ENCODE measurements at regions not wholly inside any gene's neighbourhood (a gene's known extent, or its start where the extent isn't known, plus 50 kb on each side); places are given as distances from the start of the nearest gene placed in this dataset.

DNA sequence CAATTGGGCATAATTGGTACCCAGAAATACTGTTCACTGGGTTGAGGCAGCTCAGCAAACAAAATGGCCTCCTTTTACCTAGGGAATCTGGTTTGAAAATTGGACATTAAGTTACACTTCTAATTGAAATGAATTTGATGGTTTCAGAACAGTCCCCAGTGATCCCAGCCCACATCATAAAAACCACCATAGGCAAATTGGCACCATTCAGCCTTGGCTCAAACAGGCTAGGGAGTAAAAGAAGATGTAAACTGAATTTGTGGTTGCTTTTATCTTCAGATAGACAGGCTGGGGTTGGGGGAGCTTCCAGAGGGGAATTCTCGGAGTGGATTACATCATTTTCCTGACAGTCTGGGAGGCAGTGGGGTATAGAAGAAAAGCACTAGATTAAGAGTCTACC is 576.5 kb downstream of the MID1IP1 start:
- DNase-seq, result no peak
- H3K79me1 ChIP-seq (ENCODE audit: low read depth in 1 of 2, low read length in 2 of 2), result no peaks in the 10 kb centered on the region
- in situ Hi-C loops (cut with MboI; ENCODE audit: low sequenced_read_pairs), result no loop called here

More for the DNA sequence above, 576.5 kb downstream of the MID1IP1 start:
- Histone ChIP-seq H4K8ac (ENCODE audit: low read depth in 2 of 2, low read length in 2 of 2) (no peak overlapping the region), H3K9me3 (ENCODE audit: control insufficient read depth, insufficient read depth, low read length) (peaks cover 2% of the 10 kb centered on the region; the same call in 1 of the 2 replicates), H4K5ac (ENCODE audit: low read depth, low read length) (no peak overlapping the region), H2AFZ (replicated peaks; ENCODE audit: low read length, poor library complexity) (no peak overlapping the region), H2AK5ac (ENCODE audit: low read depth, low read length) (no peak overlapping the region), H2BK5ac (ENCODE audit: low read depth, low read length, poor library complexity, severe bottlenecking) (no peak overlapping the region), H3K56ac (ENCODE audit: extremely low read depth, insufficient read depth, low read length) (no peak overlapping the region), H3K18ac (ENCODE audit: low read depth, low read length) (no peak overlapping the region), H3K4ac (ENCODE audit: low read depth, low read length) (no peak overlapping the region), H3K4me1 (ENCODE audit: control insufficient read depth, insufficient read depth, low read length) (no peaks in the 10 kb centered on the region), H3K27me3 (ENCODE audit: control insufficient read depth, insufficient read depth, low read length) (peaks cover 21% of the 10 kb centered on the region), H3K14ac (replicated peaks; ENCODE audit: low read depth, low read length) (no peak overlapping the region), H4K20me1 (ENCODE audit: insufficient read depth, low read length) (no peaks in the 10 kb centered on the region), H2AK9ac (replicated peaks; ENCODE audit: low read depth, low read length, poor library complexity) (no peak overlapping the region), H3K9ac (ENCODE audit: low read depth, low read length) (no peak overlapping the region), H2BK15ac (ENCODE audit: low read depth, low read length) (no peak overlapping the region), H3K4me3 (ENCODE audit: insufficient read depth, low read depth, low read length) (no peak overlapping the region), H3K23ac (ENCODE audit: low read depth, low read length) (no peak overlapping the region), H2BK120ac (ENCODE audit: low read depth, low read length) (no peak overlapping the region), H3K9me1 (ENCODE audit: insufficient read depth, low read length) (no peaks in the 10 kb centered on the region), H3K36me3 (ENCODE audit: control insufficient read depth, insufficient read depth, low read length) (no peaks in the 10 kb centered on the region), H3K27ac (ENCODE audit: insufficient read depth, low read length) (no peak overlapping the region), H3K4me2 (ENCODE audit: low read depth, low read length) (no peak overlapping the region), H2BK20ac (ENCODE audit: low read depth, low read length) (no peak overlapping the region), H4K91ac (ENCODE audit: insufficient read depth, low read depth, low read length) (no peak overlapping the region)
- intact Hi-C loops (cut with micrococcal nuclease) (no loop called here), dilution Hi-C loops (cut with HindIII; ENCODE audit: low sequenced_read_pairs, unreplicated experiment) (no loop called here)
- ChIA-PET CTCF (no interaction called here), POLR2A (ENCODE audit: unreplicated experiment) (no interaction called here)
- ATAC-seq (ENCODE audit: low read depth), result no peak
- TF ChIP-seq, protein P1, sequence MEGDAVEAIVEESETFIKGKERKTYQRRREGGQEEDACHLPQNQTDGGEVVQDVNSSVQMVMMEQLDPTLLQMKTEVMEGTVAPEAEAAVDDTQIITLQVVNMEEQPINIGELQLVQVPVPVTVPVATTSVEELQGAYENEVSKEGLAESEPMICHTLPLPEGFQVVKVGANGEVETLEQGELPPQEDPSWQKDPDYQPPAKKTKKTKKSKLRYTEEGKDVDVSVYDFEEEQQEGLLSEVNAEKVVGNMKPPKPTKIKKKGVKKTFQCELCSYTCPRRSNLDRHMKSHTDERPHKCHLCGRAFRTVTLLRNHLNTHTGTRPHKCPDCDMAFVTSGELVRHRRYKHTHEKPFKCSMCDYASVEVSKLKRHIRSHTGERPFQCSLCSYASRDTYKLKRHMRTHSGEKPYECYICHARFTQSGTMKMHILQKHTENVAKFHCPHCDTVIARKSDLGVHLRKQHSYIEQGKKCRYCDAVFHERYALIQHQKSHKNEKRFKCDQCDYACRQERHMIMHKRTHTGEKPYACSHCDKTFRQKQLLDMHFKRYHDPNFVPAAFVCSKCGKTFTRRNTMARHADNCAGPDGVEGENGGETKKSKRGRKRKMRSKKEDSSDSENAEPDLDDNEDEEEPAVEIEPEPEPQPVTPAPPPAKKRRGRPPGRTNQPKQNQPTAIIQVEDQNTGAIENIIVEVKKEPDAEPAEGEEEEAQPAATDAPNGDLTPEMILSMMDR (conservative IDR thresholded peaks at IDR 0.05; ENCODE audit: low read depth, low read length), result no peak
- no peak for TF ChIP-seq NFE2L2 (IDR thresholded peaks at IDR 0.05; ENCODE audit: low read depth, low read length)
- no peak for TF ChIP-seq POLR2A (IDR thresholded peaks at IDR 0.05; ENCODE audit: low read depth, low read length)
- no peak for TF ChIP-seq SMC3 (IDR thresholded peaks at IDR 0.05; ENCODE audit: low read depth, low read length)
- TF ChIP-seq, protein P2, sequence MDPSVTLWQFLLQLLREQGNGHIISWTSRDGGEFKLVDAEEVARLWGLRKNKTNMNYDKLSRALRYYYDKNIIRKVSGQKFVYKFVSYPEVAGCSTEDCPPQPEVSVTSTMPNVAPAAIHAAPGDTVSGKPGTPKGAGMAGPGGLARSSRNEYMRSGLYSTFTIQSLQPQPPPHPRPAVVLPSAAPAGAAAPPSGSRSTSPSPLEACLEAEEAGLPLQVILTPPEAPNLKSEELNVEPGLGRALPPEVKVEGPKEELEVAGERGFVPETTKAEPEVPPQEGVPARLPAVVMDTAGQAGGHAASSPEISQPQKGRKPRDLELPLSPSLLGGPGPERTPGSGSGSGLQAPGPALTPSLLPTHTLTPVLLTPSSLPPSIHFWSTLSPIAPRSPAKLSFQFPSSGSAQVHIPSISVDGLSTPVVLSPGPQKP (IDR thresholded peaks at IDR 0.05; ENCODE audit: borderline replicate concordance, low read depth, low read length), result no peak
- no peak for TF ChIP-seq RFX5 (IDR thresholded peaks at IDR 0.05; ENCODE audit: low read depth, low read length)
- TF ChIP-seq USF2 (IDR thresholded peaks at IDR 0.05; ENCODE audit: low read depth, low read length), result no peak
- TF ChIP-seq MAFK (IDR thresholded peaks at IDR 0.05; ENCODE audit: low read depth, low read length), result no peak
- no peak for TF ChIP-seq RCOR1 (IDR thresholded peaks at IDR 0.05; ENCODE audit: insufficient replicate concordance, low read length)
- TF ChIP-seq BHLHE40 (IDR thresholded peaks at IDR 0.05; ENCODE audit: low read depth, low read length), result no peak
- TF ChIP-seq MXI1 (IDR thresholded peaks at IDR 0.05; ENCODE audit: borderline replicate concordance, low read depth, low read length), result no peak
- no peak for TF ChIP-seq CHD1 (IDR thresholded peaks at IDR 0.05; ENCODE audit: low read depth, low read length)
- TF ChIP-seq RAD21 (IDR thresholded peaks at IDR 0.05; ENCODE audit: low read length), result no peak
- no peak for TF ChIP-seq CEBPB (IDR thresholded peaks at IDR 0.05; ENCODE audit: low read depth, low read length)
- TF ChIP-seq MAZ (IDR thresholded peaks at IDR 0.05; ENCODE audit: borderline replicate concordance, low read depth, low read length), result no peak
- no peak for TF ChIP-seq FOS (IDR thresholded peaks at IDR 0.05; ENCODE audit: low read depth, low read length)
- no TSS peak for BruUV-seq (replicated peaks)
- no CpG with 5 or more reads among the region's 1 CpG for whole genome bisulfite sequencing, 2 experiments (ENCODE audit: extremely low coverage in 2 of 2, insufficient read length in 1 of 2)

All from IMR-90 (cell line).